Loucy (cell line): ENCODE measurements at regions not wholly inside any gene's neighbourhood (a gene's known extent, or its start where the extent isn't known, plus 50 kb on each side); places are given as distances from the start of the nearest gene placed in this dataset.
A peak's percentile ranks its signal among the peaks of the same experiment; 100 is the strongest.

Experiments used
- H2AFZ ChIP-seq: fragments of 200-600 bp; sonication (generic); 2 replicates; pipeline ENCODE4 v1.6.0; 2016; ENCODE audit warnings: antibody characterized with exemption, mild to moderate bottlenecking, low read length, moderate library complexity
- H3F3A ChIP-seq: fragments of 200-600 bp; 2 replicates; pipeline ENCODE4 v1.6.0; 2016; ENCODE audit warnings: antibody characterized with exemption, low read depth, mild to moderate bottlenecking
- H3K27me3 ChIP-seq: fragments of 200-600 bp; sonication (generic); 2 replicates; pipeline ENCODE4 v1.6.1; 2014; ENCODE audit warnings: low read length, mild to moderate bottlenecking; ENCODE audit not compliant: insufficient read depth, poor library complexity, severe bottlenecking
- H3K36me3 ChIP-seq: fragments of 200-600 bp; sonication (generic); 2 replicates; pipeline ENCODE4 v1.6.1; 2016; ENCODE audit warnings: low read length; ENCODE audit not compliant: insufficient read depth
- H3K4me1 ChIP-seq: fragments of 200-600 bp; sonication (generic); 2 replicates; pipeline ENCODE4 v1.5.1; 2014; ENCODE audit warnings: low read length, mild to moderate bottlenecking; ENCODE audit not compliant: insufficient read depth, poor library complexity, severe bottlenecking
- H3K4me2 ChIP-seq: fragments of 200-600 bp; sonication (generic); 2 replicates; pipeline ENCODE4 v1.6.0; 2014; ENCODE audit warnings: antibody characterized with exemption, low read length, low read depth, mild to moderate bottlenecking; ENCODE audit not compliant: poor library complexity, severe bottlenecking
- H3K4me3 ChIP-seq: fragments of 200-600 bp; sonication (generic); 2 replicates; pipeline ENCODE4 v1.5.1; 2014; ENCODE audit warnings: low read length, mild to moderate bottlenecking, mixed read lengths; ENCODE audit not compliant: poor library complexity, severe bottlenecking
- H3K79me2 ChIP-seq: fragments of 200-600 bp; sonication (generic); 2 replicates; pipeline ENCODE4 v1.6.1; 2014; ENCODE audit warnings: low read length; ENCODE audit not compliant: insufficient read depth
- H3K9ac ChIP-seq: fragments of 200-600 bp; sonication (generic); 2 replicates; pipeline ENCODE4 v1.6.0; 2014; ENCODE audit warnings: mild to moderate bottlenecking, low read depth, low read length, moderate library complexity; ENCODE audit not compliant: poor library complexity, severe bottlenecking
- H3K9me2 ChIP-seq: fragments of 200-600 bp; sonication (generic); replicated peaks from 2 replicates; pipeline ENCODE4 v1.6.1; 2016; ENCODE audit warnings: low read depth, low read length, mixed read lengths
- H3K9me3 ChIP-seq: fragments of 200-600 bp; sonication (generic); 2 replicates; pipeline ENCODE4 v1.6.1; 2014; ENCODE audit warnings: mild to moderate bottlenecking, antibody characterized with exemption, low read length, low read depth; ENCODE audit not compliant: insufficient read depth
- H4K20me1 ChIP-seq: fragments of 200-600 bp; sonication (generic); 2 replicates; pipeline ENCODE4 v1.6.0; 2014; ENCODE audit warnings: antibody characterized with exemption, low read length, mild to moderate bottlenecking; ENCODE audit not compliant: insufficient read depth, poor library complexity, severe bottlenecking
- CTCF ChIP-seq: fragments of 200-600 bp; sonication (generic); conservative IDR thresholded peaks from 2 replicates; pipeline ENCODE4 v1.5.1; 2014; ENCODE audit warnings: mild to moderate bottlenecking, antibody characterized with exemption, low read length
- EZH2phosphoT487 ChIP-seq: fragments of 200-600 bp; IDR thresholded peaks from 2 replicates; pipeline ENCODE4 v1.6.1; 2018; ENCODE audit warnings: antibody characterized with exemption, mild to moderate bottlenecking, moderate library complexity, borderline replicate concordance

- TF ChIP-seq CTCF (0 out of 2 replicates have a peak, but pooled peaks have one; percentile 19), EZH2phosphoT487 (no peak)
- Histone ChIP-seq H3K4me1 (peaks cover 54% of the 10 kb centered on the region), H3K9me3 (no peaks in the 10 kb centered on the region), H3K4me3 (peak overlapping the region; percentile 3), H4K20me1 (no peaks in the 10 kb centered on the region), H2AFZ (no peak overlapping the region), H3K27me3 (no peaks in the 10 kb centered on the region), H3K9ac (no peak overlapping the region), H3K79me2 (no peaks in the 10 kb centered on the region), H3K4me2 (peak overlapping the region; percentile 46), H3F3A (no peaks in the 10 kb centered on the region), H3K36me3 (no peaks in the 10 kb centered on the region), H3K9me2 (no peaks in the 10 kb centered on the region)
These were observed 169.5 kb downstream of the PIK3R1 start for GRCh38 chr5:68384936-68385594.

GRCh38 chr5:68385936-68386335, 170.4 kb downstream of the PIK3R1 start:
- peaks cover 45% of the 10 kb centered on the region for H3K4me1 ChIP-seq
- TF ChIP-seq CTCF (no peak), EZH2phosphoT487 (no peak)

GRCh38 chr5:68387074-68387796, 171.7 kb downstream of the PIK3R1 start:
- Histone ChIP-seq H3K4me3 (no peak overlapping the region), H3F3A (no peaks in the 10 kb centered on the region), H2AFZ (no peak overlapping the region), H4K20me1 (no peaks in the 10 kb centered on the region), H3K79me2 (no peaks in the 10 kb centered on the region), H3K9ac (no peak overlapping the region), H3K36me3 (no peaks in the 10 kb centered on the region), H3K27me3 (no peaks in the 10 kb centered on the region), H3K4me1 (peaks cover 32% of the 10 kb centered on the region), H3K9me2 (no peaks in the 10 kb centered on the region), H3K4me2 (no peak overlapping the region), H3K9me3 (no peaks in the 10 kb centered on the region)
- TF ChIP-seq EZH2phosphoT487 (no peak), CTCF (no peak)

More at GRCh38 chr5:68385936-68386335, 170.4 kb downstream of the PIK3R1 start:
- H3K9me3 ChIP-seq, result no peaks in the 10 kb centered on the region
- no peaks in the 10 kb centered on the region for H4K20me1 ChIP-seq
- H3K79me2 ChIP-seq, result no peaks in the 10 kb centered on the region
- H3K27me3 ChIP-seq, result no peaks in the 10 kb centered on the region
- no peak overlapping the region for H2AFZ ChIP-seq
- no peak overlapping the region for H3K4me3 ChIP-seq
- H3K9ac ChIP-seq, result no peak overlapping the region
- no peaks in the 10 kb centered on the region for H3K9me2 ChIP-seq
- no peaks in the 10 kb centered on the region for H3F3A ChIP-seq
- no peaks in the 10 kb centered on the region for H3K36me3 ChIP-seq
- no peak overlapping the region for H3K4me2 ChIP-seq
